Ammon's horn (tissue), 1 donor: ENCODE measurements at regions not wholly inside any gene's neighbourhood (a gene's known extent, or its start where the extent isn't known, plus 50 kb on each side); places are given as distances from the start of the nearest gene placed in this dataset.

ENCODE experiments used
- DNase-seq: peaks from one replicate; pipeline ENCODE4 v3.0.0-alpha.2; 2016; ENCODE audit warnings: low spot score

DNA sequence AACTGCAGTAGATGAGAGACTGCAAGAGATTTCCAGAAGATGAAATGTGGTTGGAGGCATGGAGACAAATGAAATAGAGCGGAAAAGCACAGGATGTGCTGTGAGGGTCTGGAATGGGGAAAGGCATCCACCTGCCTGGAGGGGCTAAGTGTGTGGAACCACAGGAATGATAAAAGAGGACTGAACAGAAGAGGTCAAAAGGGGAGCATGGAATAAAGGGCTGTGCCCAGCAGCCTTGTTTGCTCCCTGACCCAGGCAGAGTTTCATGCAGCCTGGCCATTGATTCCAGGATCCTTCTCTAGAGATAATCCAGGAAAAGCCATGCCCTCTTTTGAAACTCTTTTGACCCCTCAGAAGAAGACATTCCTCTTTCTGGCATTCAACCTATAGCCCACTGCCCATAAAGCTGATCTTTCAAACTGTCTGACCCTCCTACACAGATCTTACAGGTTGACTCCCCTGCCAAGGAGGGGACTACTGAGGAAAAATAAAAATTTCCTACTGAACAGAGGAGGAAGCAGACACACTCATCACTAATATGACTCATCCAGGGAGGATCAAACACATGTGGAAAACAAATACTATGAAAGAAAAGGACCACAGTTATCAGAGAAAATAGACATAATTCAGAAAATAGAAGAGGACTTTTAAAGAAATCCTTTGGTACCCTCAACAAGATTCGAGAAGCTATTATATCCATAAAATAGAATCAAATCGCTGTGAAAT is 273.5 kb upstream of the PCSK5 start:
- no peak for DNase-seq

DNA sequence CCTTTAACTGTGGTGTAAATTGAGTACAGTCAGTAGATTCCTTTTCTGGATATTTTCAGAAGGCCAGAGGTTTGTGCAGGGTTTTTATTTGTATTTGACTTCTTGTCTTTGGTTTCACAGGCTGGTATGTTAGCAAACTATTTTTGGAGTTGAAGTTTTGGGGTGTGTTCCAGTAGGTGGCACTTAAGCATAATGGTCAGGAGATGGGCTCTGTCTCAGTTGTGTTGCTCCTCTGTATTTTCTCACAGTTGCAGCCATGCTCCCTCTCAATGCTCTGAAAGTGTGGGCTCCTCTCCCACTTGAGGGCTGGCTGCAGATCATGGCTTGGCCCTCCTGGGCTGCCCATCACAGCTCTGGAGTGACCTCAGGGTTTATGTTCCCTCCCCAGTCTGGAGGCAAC is 267.0 kb upstream of the PCSK5 start:
- DNase-seq, result no peak

DNA sequence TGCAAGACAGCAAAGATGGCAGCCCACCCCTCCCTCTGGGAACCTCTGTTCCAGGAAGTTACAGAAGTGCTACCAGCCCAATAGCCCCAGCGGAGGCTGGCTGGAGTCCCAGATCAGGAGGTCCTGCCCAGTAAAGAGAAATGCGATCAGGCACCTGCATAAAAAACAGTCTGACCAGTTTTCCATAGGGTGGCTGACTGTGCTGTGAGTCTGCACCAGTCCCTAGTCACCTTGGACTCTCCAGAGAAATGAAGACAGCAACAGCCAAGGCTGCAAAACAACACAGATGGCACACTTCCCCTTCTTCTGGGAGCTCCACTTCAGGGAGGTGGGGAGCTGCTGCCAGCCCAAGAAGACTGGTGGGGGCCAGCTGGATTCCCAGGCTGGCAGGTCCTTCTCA is 265.5 kb upstream of the PCSK5 start:
- no peak for DNase-seq

DNA sequence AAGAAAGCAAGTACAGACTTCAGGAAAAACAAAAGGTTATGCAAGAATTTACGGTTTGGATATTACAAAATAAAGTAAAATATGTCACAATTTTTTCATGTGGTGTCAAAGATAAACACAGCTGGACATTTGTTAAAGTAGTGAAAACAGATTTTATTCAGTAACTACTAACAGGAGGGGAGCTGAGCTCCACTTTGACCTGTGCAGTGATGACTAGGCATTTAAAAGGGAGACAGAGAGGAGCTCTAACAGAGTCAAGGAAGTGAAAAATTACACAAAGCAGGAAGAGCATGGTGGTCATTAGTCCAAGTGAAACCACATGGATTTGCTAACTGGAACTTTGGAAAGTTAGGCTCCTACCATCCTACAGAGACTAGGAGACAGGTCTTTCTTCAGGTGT is 263.6 kb upstream of the PCSK5 start:
- no peak for DNase-seq

DNA sequence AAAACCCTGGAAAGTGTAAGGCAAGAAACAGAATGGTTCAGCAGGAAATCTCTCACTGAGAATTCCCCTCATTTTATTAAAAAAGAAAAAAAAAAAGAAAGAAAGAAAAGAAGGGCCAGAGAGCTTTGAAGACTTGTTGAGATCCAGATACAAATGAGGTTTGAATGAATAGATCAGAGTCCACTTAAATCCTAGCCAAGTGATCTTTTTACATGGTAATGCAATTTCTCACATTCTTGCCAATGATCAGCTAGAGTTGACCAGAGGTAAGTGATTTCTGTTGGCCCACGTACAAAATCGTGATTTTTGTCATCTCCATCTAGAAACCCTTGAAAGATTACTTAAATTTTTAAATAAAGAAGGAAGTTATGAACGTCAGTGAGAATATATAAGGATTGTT is 261.5 kb upstream of the PCSK5 start:
- DNase-seq, result no peak

DNA sequence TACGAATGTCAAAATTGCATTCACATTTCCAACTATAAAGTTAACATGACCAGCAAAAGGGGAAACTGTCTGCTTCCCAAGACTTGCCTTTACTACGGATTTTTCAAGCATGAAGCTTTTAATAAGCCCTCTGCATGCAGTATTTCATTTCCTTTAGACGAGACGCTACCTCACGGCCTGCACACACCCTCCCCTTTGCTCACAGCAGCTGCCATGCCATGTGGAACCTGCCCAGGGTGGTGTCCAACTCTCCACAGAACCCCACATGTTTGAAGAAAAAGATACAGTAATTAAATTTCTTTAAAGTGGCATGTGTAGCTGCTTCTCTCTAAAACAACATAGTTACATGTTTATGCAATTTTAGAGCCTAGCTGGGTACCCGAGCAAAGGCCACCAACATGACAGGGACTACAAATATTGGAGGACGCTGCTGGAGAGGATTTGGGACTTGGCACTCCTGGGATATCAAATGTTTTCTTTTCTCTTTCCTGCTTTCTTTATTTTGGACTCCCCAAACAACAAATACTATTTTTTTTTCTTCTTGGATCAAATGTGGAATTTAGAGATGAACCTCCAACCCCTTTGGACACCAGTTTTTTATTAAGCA is 256.9 kb upstream of the PCSK5 start:
- DNase-seq, result no peak

DNA sequence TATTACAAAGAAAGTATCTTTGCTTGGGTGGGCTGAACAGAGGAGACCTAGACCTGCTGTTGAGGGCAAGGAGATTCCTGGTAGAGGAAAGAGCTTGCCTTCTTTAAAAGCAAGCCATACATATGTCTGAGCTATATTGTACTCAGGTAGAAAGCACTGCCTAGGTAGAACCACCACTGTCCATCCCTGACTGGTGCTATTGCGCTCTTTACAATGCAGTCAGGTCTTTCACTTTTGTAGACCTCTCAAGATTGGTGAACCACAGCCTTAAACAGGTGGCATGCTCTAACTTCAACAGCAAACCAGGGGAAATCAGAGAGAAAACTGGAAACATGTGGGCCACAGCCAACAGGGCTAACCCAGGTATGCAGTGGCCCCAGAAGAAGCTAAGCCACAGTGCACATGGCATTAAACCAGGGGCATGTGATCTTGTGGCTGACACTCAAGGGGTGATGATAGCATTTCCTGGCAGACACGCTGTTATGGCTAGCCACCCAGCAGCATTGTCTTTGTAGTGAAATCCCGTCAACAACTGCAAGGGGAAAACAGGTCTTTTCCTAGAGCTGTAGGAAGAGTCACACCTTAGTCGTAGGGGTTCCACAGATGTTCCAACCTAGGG is 253.9 kb upstream of the PCSK5 start:
- no peak for DNase-seq

DNA sequence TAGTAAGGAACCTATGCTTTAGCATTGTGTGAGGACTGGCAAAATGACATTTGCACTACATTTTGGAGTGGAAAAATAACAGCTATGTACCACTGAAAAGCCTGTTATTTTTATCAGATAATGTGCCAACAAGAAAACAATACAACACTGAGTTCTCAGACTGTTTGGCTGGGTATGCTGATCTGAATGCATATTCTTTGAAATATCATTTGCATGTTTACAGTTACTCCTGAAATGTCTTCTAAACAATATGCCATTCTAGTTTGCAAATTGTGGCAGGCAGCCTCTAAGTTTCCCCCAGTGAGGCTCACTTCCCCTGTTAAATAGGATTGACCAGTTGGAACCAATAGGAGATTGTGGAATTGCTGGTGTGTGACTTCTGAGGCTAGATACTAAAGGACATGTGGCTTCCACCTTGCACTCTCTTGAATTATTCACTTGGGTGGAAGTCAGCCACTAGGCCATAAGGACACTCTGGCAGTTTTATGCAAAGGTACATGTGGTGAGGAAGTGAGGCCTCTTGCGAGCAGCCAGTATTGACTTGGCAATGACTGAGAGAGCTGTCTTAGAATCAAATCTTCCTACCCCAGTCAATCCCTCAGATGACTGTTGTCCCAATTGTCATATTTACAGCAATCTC is 250.4 kb upstream of the PCSK5 start:
- no peak for DNase-seq

DNA sequence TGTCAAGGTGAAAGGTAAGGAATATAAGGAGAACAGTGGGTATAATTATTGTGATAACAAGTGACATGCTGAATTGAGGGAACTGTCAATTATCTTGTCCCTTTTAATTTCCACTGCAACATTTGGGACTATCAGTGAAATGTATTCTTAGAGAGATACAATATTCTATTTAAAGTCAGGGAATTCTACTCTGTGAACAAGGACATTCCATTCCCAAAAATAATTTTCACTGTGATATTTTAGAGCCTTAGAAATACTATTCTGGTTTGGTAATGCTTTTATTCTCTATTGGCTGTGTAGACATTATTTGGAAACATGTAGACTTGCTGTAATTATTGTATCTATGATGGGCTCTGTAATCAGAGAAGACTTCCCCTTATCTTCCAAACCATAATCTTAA is 248.0 kb upstream of the PCSK5 start:
- no peak for DNase-seq

DNA sequence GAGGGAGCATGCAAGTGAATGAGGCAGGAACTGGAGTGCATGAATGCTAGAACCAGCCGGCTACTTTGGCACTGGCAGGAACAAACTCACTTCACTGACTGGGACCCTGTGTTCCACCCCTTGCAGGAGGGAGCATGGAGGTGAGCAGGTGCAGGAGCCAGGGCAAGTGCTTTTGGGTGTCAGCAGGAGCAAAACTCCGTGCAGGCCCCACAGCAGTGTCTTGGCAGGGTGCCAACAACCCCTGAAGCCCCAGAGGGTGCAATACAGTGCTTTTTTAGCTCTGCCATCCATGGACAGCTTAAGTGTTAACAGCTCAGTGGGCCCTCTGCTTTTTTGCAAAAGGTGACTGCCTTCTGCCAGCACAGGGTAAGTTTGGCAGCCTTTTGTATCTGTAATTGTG is 245.8 kb upstream of the PCSK5 start:
- no peak for DNase-seq

DNA sequence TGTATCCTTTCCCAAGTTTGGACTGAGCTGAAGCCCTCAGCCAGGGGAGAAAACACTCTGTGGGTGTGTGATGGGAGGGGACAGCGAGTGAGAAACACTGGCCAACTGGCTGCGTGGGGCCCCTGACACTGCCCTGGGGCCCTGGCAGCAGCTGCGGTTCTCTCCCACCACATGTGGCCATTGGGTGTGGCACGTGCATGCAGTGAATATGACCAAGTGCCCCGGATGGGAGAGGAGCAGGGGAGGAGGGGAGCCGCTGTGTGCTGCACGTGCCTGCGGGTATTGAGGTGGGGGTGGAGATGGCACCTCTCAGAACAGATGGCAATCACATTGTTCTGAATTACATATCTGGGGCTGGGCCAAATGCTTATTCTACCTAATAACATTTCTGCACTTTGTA is 242.4 kb upstream of the PCSK5 start:
- DNase-seq, result no peak

DNA sequence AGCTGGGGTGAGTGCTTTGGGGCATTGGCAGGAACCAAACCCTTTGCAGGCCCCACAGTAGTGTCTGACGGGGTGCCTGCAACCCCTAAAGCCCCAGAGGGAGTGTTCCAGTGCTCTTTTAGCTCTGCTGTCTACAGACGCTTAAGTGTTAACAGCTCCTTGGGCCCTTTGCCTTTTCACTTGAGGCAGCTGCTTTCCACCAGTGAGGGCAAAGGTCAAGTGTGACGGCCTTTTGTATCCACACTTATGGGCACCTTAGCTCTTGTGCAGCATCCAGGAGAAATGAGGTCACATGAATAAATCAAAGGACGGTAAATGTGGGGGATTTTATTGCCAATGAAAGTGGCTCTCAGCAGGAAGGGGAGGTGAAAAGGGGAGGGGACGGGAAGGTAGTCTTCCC is 241.4 kb upstream of the PCSK5 start:
- no peak for DNase-seq

DNA sequence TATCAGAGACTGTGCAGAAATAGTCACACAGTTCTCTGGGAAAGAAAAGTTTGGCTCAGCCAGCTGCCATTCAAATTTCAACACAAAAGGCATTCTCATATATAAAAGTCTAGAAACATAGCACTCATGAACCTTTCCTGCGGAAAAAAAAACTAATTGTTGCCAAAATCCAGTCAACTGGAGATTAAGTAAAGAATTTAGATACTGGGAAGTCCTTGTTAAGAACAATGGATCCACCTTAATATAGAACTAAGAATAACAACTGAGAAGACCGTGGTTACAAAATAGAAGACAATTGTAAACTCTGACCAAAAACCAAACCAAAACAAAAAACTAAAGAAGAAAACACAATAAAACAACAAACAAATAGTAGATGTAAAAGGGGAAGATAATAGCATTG is 238.8 kb upstream of the PCSK5 start:
- no peak for DNase-seq

DNA sequence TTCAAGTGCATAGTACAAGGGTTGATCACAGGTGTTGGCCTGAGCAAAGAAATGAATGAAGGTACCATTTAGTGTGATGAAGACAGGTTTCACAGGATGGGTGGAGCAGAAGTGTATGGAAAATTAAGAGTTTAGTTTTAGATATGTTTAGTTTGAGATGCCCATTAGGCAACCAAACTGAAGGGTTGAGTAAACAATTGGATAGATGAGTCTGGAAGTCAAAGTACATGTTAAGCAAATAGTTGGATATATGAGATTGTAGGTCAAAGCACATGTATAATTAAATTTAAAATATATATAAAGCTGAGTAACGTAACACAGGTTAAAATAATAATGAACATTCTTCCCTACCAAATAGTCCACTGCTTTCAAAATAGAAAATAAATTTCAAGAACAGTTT is 237.1 kb upstream of the PCSK5 start:
- no peak for DNase-seq

DNA sequence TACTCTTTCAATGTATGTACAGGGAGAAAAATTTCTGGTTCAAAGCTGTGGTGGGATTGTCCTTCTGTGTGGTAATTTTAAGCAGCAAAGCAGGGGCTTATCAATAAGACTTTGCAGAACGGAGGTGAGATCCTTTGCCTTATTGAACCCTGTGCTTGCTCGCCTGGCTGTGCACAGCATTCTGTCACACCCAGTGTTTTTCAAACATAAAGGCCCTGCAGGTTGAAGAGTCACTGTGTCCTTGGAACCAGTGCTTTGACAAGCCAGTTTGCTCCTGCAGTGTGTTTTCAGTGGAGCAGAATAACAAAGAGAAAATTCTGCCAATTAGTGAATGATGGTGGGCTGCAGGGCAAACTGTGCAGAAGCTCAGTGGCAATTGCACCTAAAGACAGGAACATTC is 236.7 kb upstream of the PCSK5 start:
- DNase-seq, result no peak

DNA sequence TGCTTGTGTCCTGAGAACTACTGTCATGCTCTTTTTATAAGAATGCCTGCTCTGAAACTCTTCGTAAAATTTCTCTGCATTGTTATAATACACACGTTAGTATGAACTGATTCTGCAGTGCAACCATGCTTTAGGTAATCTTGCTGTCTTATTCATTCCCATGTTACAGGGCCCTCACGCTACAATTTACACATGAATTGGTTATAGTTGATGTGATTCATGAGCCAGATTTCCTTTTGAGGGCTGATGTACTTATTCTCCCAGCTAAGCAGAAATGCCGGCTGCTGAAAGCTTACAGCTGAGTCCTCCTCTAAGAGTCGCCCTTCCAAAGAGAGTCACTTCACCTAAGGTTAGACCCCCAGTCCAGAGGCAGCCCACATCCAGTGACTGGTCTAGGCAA is 233.5 kb upstream of the PCSK5 start:
- DNase-seq, result no peak

DNA sequence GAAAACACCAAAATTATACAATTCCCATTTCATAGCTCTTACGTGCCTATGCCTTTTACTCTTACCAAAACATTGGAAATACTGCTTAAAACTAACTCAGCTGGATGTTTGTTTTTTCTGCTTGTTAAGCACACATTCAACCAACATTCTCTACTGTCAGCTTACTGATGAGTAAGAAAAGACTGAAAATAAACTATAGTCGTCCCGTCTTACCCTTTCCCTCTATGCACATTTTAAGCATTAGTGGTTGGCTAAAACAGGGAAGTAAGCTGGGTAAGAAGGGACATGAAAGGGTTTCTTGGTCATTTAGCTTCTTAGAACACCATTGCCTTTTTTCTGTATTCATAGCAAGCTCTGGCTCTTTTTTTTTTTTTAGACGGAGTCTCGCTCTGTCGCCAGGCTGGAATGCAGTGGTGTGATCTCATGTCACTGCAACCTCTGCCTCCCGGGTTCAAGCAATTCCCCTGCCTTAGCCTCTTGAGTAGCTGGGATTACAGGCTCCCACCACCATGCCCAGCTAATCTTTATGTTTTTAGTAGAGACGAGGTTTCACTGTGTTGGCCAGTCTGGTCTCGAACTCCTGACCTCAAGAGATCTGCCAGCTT is 232.1 kb upstream of the PCSK5 start:
- DNase-seq, result no peak

DNA sequence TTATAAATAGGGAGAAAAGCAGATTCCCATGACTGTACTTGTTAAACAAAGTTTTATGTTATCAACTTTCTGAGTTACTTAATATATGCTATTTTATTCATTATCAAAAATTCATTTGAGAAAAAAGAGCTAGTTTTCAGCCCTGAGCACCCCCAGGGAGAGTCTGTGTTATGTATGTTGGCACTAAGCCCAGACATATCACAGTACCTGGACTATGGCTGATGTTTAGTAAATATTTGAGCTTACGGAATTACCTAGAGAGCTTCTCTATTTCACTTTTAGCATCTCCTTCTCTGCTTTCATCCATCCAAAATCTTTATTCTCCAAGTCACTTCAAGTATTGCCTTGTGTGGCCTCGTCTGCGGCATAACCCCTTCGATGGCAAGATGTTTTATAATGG is 225.9 kb upstream of the PCSK5 start:
- no peak for DNase-seq

DNA sequence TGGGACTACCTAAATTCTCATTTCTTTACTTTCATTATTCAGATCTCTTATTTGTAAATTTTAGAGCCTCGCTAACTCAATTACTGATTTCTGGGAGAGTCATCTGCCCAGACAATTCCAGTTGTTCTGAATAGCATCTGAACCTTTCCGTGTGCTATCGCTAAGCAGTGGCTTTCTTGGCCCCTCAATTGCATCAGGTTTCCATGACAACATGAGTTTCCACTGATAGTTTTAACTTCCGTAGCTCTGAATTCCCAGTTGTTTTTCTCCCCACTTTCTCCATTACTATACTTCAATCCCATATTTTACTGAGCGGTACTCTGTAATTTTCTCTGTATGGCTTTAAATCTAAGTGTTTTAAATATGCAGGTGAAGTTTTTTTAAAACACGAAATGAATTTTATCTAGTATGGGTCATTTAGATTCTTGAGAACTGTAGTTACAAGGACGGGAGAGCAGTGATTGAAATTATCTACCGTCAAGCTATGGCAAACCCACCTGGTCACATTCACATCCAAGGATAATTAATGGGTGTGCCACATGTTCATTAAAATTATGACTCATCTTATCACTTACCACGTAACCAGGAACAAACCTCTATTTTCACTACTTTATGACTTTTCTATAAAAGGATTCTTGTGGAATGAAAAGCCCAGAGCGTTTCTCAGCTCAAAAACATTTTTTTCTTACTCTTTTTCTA is 223.5 kb upstream of the PCSK5 start:
- no peak for DNase-seq

DNA sequence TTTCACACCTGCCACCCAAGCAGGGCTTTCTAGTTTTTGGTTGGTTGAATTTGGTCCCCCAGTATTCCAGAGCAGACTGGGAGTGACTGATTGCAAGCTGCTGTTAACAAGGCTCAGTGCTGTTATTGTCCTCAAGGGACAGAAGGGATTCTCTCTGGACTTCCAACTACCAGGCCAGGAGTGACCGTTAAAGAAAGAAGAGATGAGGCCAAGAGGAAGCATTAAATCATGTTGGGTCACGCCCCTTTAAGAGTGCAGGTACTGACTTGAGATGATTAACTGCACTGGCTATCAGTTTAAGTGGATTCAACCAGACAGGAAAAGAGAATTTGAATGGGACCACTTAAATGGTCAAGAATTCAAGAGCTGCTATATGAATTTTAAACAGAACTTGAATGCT is 220.8 kb upstream of the PCSK5 start:
- DNase-seq, result no peak

DNA sequence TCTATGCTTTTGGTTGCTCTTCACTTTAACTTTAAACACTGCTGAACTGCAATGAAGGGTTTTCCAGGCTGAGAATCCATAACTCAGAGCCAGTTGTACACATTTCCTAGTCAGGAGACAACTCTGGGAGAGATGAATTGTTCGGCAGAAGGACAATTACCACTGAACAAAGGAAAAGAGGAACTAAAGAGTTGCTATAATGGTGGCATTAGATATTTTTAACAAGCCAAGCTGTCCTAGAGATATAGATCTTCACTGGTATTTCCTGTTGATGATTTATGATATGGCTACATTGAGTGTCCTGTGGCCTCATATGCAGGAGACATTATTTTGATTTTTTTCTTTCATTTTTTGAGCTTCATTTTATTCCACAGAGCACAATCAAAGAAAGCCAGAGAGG is 219.1 kb upstream of the PCSK5 start:
- no peak for DNase-seq

DNA sequence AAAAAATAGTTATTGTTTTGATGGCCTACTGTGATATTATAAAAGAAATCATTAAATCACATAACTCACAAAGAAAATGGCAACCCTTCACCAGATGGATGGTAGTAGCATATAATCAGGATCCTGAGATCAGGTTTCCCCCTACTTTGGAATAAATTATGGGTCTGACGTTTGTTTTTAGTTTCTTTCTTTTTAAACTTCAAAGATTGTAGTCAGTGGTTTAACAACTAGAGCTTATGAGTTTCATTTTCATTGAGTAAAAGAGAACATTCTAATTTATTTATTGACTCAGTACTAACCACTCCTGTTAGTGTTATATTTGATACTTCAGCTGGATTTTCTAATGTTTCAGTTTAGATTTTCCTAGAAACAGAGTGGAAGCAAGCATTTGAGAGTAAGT is 218.0 kb upstream of the PCSK5 start:
- DNase-seq, result no peak
